CD4-positive, alpha-beta T cell treated with Interleukin-6 at 100 ng/mL for 8 hours (primary cell): ENCODE measurements at regions not wholly inside any gene's neighbourhood (a gene's known extent, or its start where the extent isn't known, plus 50 kb on each side); places are given as distances from the start of the nearest gene placed in this dataset.

Experiments used
- DNase-seq: peaks from one replicate; pipeline ENCODE4 v3.0.0-alpha.2; 2020; ENCODE audit warnings: mixed read lengths, low spot score

DNA sequence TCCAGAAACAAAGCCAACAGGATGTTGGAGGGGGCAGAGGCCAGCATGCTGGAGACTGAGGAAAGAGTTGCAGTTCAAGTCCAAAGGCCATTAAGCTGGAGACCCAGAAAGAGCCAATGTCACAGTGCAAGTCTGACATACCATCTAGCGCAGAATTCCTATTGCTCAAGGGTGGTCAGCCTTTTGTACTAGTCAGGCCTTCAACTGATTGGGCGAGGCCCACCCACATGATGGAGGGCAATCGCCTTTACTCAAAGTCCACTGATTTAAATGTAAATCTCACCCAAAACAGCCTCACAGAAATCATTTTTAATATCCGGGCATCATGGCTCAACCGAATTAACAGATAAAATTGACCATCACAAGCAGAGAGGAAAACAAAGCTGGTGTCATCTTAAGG is 113.9 kb downstream of the RCN1 start:
- no peak for DNase-seq

DNA sequence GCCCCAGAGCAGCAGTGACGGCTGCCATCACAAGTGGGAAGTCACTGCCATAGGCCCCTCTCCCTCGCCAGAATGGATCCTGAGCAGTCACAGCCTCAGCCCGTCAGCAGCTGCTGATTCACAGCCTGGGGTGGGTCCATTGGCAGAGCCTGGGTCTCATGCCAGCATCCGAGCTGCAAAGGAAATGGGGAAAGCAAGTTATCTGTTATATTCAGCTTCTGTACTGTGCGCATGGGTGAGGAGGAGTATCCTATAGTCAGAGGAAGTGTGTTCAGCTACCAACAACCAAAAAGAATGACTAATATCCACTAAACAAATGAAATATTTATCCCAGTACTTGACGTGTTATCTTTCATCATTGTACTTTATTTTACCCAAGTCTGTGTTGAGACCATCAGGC is 119.7 kb downstream of the RCN1 start:
- no peak for DNase-seq

DNA sequence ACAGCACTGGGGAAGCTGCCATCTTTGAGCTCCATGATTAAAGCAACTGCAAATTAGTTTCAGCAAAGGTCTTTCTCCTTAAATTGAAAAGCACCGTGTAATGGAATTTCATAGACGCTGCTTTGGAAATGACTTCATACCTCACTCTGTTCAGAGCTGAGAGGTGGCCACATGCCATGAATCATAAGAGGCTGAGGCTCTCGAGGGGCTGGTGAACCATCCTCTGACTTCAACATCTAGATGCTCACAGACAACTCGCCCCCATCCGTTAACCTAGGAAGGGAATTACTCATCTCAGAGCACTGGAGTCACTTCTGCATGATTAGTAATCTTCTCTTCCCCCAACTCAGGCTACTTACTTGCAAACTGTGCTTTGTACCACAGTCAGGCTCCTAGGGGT is 122.3 kb downstream of the RCN1 start:
- no peak for DNase-seq

DNA sequence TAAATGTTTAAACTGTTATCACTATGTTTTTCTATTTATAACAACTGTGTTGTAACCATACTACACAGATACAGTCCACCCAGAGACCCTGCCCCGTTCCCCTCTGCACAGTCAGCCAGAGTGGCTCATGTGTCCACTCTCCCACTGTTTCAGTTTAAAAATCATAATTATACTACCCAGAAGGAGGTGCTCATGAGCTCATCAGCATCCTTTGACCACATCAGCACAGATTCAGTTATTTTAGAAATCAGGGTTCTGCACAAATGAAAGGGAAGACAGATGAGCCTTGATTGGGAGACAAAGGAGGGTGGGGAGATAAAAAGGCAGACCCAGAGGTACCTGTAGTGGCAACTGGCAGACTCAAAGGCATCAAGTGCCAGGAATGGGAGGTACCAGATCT is 124.3 kb downstream of the RCN1 start:
- no peak for DNase-seq

DNA sequence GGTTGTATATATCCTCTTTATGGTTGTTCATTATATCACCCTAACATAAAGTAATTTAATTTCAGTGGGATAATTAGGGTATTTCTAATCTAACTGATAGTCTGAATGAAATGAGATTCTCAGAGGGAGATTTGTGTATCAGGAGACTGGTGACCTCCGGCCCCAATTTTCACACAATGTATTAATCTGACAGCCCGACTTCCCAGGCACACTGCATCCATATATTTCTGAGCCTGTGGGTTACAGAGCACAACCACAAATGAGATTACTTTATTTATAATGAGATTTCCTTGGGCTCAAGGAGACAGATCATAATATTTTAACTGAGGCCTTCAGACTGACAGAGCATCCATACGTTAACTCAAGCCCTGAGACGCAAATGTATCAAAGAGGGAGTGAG is 125.9 kb downstream of the RCN1 start:
- DNase-seq: no peak

DNA sequence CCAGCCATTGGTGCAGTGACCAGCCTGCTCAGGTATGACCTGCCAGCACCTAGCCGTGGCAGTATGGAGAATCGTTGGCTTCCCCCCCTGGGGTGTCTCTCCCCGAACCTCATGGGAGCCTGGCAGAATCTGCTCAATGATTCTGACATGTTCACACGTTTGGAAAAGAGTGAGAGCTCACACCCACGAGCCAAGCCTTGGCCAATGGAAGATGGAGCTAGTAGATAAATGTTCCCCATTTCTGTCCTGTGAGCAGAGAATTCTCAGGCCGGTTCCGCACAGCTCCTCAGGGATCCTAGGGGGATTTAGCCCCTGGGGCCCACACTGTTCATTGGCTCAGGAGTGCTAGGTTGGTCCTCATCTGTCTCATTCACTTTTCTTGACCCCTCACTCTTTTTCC is 128.4 kb downstream of the RCN1 start:
- no peak for DNase-seq

DNA sequence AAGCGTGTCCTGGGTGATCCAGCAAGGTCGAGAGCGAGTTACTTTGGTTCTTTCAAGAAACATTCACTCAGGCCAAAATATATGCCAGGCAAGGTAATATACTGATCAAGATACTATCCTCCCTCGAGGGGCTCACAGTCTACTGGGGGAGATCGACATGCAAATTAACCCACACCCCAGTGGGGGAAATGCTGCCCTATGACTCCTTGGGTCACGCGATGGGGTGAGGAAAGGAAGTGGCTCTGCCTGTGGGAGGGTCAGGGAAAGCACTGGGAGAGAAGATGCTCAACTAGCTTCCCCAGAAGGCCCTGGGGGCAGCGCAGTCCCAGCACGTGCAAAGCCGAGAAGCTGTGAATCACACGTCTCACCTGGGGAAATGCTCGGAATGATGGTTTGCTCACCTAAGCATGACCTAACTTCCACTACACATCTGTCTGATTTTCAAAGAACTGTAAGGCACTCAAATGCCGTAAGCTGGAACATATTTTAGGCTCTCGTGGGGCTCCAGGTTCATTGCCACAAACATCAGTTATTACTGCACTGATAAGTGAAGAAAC is 130.7 kb downstream of the RCN1 start:
- DNase-seq: no peak

DNA sequence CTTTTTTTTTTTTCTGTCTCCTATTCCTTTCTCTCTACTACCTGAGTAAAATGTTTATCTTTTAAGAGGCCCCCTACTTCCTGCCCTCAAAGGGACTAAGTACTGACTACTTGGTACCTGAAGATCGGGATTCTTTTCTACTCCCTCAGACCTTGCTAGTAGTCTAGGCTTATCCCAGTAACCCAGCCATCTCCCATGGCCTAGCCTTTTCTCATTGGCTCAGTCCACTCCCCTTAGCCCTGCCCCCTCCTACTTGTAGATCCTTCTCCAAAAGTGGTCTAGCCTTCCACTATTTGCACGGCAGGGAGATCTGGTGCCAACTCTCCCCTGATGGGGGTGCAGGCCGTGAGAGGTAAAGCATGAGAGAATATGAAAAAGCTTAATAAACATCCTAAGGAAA is 133.7 kb downstream of the RCN1 start:
- no peak for DNase-seq

DNA sequence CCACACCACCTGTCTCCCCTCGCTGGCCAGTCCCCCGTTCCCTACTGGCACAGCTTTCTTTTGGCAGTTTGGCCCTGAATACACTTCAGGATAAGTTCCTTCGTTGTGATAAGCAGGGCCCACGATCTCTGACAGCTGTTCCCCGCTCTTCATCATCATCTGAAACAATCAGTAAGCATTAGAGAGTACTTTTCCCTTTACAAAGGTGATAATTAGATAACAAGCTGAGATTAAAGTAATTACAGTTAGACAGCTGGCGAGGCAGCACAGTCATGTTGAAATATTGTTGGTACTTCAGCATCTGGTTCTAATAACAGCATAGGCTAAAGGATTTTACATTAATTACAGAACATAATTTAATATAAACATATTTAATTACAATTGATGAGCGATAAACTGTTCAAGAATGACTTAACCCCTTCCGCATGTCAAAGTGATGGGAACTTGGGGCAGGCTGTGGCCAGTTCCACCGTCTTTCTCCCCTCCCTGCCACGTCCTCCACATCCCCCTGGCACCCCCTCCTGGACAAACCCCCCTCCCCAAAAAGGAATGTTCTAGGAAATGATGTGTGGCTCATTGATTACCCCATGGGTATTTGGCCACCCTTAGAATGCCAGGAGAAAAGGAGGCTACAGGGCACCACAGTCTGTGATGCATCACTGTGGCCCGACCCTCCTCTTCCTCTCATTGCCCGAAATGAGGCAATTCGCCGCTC is 134.9 kb downstream of the RCN1 start:
- no peak for DNase-seq

DNA sequence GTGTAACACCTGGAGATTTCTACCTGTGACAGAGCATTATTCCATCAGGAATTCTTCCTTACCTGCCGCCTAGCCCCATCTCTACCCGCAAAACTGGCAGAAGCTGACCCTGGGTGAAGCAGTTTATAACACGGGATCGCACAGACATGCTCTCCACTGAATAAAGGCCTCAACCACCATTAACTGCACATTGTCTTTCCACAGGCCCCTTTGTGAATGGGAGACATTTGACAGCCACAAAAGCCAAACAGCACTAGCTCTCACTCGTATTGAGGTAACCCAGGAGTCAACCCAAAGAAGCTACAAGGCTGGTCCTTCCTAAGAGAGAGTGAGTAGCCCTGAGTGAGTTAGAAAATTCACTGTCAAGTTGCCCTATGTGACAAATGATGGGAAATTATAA is 135.6 kb downstream of the RCN1 start:
- DNase-seq: no peak

DNA sequence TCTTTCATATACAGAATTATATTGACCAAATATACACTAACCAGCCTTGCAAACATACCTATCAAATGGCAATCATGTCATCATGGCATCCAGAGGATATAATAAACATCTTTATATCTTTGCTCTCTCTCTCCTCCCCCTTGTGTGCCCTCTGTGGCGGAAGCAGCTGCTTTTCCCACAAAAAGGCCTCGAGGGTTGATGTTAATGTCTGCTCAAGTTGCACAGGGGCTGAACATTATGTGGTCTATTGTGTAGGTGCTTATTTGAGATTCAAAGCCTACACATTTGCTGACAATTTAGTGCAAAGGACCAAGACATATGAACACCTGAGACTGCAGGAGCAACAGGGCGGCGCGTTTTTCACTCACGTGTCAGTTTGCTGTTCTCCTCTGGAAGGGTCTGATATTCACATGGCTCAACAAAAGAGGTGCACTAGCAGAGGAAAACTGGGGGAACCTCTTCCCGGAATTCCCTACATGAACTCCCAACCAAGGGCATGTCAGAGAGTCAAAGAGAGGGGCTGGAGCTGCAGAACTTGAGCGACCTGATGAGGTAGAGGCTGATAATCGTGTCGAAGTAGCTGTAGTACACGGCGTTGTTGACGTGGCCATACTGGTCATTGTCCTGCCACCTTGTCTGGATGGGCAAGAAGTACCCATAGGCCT is 138.8 kb downstream of the RCN1 start:
- no peak for DNase-seq

DNA sequence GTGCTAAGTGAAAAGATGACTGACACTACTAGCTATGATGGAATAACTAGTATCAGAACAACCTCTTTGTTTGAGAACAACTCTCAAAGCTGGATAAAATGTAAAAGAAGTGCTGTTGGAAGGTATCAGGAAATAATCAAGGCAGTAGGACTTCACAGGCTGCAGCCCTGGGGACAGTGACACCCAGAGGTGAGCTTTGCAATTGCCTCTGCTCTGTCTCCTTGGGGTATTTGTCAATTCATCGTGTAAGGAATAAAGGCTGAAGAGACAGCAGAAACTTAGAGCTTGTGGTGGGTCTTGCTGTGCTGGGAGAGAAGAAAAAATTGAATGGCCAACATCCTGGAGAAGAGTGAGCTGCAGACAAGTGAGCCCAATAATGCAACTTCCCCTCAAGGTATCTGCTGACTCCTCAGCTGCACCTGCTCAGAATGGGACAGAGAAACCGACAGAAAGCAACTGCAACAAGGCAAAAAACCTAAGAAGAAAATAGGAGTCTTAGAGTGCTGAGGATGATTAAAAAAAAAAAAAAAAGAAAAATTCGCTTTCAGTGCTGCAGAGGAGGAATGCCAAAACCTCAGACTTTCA is 141.1 kb downstream of the RCN1 start:
- DNase-seq: no peak

DNA sequence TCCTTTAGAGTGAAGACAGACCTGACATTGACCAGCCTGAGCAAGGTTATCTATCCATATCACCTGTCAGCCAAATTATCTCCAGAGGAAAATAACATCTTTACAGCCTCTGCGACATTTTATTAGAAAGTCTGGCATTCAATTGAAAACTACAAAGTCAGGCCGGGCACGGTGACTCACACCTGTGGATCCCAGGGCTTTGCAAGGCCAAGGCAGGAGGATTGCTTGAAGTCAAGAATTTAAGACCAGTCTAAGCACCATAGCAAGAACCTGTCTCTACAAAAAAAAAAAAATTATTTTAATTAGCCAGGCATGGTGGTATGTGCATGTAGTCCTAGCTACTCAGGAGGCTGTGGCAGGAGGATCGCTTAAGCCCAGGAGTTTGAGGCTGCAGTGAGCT is 141.6 kb downstream of the RCN1 start:
- no peak for DNase-seq

DNA sequence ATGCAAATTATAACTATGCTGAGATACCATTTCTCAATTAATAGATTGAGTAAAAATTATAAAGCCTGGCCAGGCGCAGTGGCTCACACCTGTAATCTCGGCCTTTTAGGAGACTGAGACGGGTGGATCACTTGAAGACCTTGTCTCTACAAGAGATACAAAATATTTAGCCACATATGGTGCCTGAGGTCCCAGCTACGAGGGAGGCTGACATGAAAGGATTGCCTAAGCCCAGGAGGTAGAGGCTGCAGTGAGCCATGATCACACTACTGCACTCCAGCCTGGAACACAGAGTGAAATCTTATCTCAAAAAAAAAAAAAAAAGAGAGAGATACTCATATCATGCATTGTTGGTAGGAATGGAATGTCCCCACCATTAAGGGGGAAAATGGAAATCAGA is 142.4 kb downstream of the RCN1 start:
- no peak for DNase-seq

DNA sequence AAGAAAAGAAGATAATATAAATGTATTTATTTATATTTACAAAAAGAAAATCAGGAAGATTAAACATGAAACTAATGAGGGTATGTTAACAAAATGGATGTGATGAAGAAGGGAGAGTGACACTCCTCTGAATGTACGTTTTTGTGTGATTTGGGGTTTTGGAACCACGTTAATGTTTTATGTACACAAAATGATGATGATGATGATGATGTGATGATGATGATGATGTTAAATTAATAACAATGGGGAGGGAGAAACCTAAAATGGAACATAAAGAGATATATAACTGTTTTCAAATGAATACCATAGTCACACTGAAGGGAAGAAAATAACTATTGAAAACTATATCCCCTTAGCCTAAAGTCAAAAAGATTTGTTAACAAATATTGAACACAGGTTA is 143.1 kb downstream of the RCN1 start:
- DNase-seq: no peak

DNA sequence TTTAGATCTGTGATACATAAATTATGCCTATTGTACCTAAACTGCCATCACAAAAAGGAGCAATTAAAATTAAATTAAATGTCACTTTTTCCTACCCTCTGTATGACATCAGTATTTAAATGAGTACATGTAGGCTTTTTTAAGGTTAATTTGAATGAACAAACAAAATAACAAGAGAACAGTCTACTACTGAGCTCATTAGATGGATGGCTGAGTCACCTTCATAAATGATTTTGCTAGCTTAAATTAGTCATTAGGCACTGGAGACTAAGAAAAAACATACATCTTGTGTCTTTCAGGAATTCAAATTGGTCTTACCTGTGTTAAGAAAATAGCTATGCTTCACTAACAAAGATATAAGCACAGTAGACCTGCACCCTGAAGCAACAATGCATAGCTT is 153.6 kb downstream of the RCN1 start:
- no peak for DNase-seq

DNA sequence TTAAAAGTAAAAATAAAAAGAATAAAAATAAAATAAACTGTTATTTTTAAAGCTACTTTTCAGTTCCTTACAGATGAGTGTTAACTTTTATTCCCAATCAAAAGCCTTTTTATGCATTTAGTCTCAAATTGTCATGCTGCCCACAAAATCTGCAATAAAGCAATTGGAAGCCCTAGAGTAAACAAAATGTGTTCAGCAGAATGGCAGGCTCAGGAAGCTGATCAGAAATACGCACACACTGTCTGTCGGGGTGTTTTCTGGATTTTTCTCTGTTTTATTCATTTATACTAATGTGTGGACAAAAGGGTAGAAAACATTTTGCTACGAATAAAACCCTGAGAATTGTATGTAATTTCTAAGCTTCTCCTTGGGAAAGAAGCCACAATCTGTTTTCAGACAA is 162.8 kb downstream of the RCN1 start:
- DNase-seq: no peak

DNA sequence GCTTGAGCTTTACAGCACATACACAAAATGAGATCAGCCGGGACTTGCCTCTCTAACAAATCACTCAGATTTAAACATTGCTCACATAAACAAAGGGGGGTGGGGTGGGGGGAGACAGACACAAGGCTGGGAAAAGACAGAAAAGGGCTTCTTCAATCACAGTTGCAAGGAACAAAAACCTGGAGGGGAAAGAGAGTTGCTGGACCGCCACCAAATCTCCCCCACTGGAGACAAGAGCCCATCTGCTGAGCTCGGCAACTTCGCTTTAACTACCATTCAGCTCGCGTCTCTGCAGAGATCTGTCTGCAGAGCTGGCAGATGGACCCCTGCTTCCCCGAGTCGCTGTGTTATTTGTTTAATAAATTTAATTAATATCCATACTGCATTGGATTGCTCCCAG is 165.0 kb downstream of the RCN1 start:
- no peak for DNase-seq

DNA sequence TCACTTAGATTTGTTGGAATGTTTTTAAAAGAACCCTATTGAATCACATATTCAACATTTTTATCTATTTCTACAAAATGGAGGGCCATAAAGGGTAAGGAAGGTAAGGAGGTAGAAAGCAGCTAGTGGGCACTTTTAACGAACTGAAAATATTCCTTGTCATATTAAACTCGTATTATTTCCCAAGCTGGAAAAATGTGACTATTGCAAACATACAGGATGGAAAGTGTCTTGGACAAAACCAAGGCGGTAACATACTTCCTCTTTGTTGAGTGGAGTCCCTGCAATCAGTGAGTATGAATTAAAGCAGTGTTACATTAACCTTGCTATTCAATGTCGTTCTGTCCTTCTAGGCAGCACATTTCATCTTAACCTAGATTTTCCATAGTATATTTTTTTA is 165.6 kb downstream of the RCN1 start:
- DNase-seq: no peak

DNA sequence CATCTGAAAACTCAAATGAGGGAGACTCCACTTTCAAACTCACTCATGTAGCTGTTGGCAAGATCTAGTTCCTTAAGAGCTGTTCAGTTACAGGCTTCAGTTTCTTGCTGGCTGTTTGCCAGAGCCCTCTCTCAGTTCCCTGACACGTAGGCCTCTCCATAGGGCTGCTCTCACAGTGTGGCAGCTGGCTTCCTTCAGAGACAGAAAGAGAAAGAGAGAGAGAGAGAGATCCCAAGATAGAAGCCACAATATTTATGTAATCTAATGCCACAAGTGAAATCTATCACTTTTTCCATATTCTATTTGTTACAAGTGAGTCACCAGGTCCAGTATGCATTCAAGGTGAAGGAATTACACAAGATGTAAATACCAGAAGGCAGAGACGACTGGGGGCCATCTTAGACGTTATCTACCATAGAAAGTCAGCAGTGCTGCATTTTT is 168.8 kb downstream of the RCN1 start:
- DNase-seq: no peak

DNA sequence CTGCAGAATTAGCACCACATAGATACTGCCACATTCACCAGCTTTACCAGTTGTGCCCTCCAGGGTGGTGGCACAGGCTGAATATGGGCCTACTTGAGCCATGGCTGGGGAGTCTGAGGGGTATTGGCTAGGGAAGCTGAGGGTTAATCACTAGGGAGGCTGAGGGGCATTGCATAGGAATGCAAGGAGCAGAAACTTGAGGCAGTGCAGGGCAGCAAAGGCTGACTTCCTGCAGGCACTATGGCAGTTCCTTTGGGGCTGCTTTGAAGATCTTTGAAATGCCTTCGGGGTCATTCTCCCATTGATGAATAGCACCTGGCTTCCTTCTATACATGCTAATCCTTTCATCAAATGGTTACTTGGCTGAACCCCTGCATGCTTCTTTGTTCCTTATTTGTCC is 171.5 kb downstream of the RCN1 start:
- DNase-seq: no peak

DNA sequence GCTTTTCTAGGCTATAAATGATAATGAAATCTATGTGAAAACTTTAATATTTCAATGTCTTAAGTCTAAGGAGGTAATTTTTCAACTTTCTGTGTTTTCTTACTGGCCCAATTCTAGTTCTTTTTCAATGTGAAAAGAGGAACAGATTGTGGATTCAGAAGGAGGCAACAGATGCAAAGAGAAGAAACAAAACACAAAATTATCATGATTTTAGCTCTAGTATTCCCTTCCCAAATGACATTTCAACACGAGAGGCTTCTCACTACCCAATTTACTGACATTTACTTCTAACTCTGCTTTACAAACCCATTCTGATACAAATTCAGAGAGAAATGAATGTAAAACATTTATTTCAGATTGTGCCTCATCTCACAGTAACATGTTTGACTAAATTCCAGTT is 169.4 kb downstream of the WT1 start:
- no peak for DNase-seq

DNA sequence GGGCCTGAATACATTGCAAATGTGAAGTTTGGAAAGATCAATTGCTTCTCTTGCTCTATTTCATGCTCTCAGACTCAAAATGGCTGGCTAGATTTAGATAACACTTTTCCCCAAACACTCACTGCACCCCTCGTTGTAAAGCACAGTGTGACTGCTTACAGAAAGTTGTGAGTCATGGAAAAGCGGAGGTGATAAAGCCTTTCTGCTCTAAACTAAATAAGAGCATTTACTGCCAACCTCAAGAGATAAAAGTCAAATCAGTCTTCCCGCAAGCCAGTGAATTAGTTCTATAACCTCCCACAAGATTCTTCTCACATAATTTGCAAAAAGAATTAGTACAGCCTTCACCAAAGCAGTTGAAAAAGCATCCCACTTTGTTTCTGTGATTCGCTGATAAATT is 168.7 kb downstream of the WT1 start:
- no peak for DNase-seq
